Keratinocyte (primary cell): ENCODE measurements at regions not wholly inside any gene's neighbourhood (a gene's known extent, or its start where the extent isn't known, plus 50 kb on each side); places are given as distances from the start of the nearest gene placed in this dataset.

Source experiments
- CTCF ChIP-seq, 3 experiments: IDR thresholded peaks in 1 of 3; conservative IDR thresholded peaks in 1 of 3; optimal IDR thresholded peaks in 1 of 3; 2 replicates in 2 of 3; 3 replicates in 1 of 3; pipeline versions ENCODE3 to v1.5.1; 2011; ENCODE audit warnings: low read length in 3 of 3, mild to moderate bottlenecking in 3 of 3, moderate library complexity in 2 of 3, control low read depth in 1 of 3, inconsistent platforms in 1 of 3; ENCODE audit not compliant: insufficient read depth in 2 of 3; ENCODE audit errors: extremely low read depth in 1 of 3
- EZH2 ChIP-seq: IDR thresholded peaks from one replicate; pipeline ENCODE4 v1.6.1; 2012; ENCODE audit warnings: inconsistent platforms, mild to moderate bottlenecking, low read length, moderate library complexity

DNA sequence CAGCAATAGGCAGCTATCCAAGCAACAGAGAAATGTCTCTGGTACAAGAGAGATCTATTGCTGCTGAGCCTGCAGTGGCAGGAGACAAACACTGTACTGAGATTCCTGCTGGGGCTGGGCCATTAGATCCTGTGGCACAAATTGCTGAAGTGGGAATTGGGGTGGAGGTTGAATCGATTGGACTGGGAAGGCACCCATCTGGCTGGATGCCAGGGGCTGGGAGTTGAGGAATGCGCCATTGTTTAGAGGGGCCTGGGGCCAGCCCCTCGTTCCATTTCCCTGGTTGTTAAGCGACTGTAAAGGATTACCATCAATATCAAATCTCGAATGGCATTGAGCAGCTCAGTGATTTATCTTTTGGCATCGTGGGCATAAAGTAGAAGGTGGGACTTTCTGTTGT is 54.1 kb upstream of the ARL4D start:
- no peak for TF ChIP-seq CTCF (optimal IDR thresholded peaks at IDR 0.05 in 1 of 3, IDR thresholded peaks at IDR 0.05 in 1 of 3, conservative IDR thresholded peaks at IDR 0.05 in 1 of 3; ENCODE audit: extremely low read depth in 1 of 3, insufficient read depth in 2 of 3, low read length in 3 of 3)
- TF ChIP-seq EZH2: no peak
